H9 (cell line): ENCODE measurements at regions not wholly inside any gene's neighbourhood (a gene's known extent, or its start where the extent isn't known, plus 50 kb on each side); places are given as distances from the start of the nearest gene placed in this dataset.

Experiments used
- DNase-seq: peaks from one replicate; pipeline ENCODE4 v3.0.0-alpha.2; 2017
- H2AFZ ChIP-seq: one replicate; pipeline ENCODE4 v1.6.1; 2013; ENCODE audit warnings: mild to moderate bottlenecking, low read length, control low read depth, moderate library complexity
- H2AK5ac ChIP-seq: 2 replicates; pipeline ENCODE4 v1.6.1; 2013; ENCODE audit warnings: low read length, control low read depth, mixed read lengths; ENCODE audit not compliant: insufficient read length
- H2BK120ac ChIP-seq: one replicate; pipeline ENCODE4 v1.6.1; 2013; ENCODE audit warnings: low read depth, mild to moderate bottlenecking, low read length, control low read depth, inconsistent platforms; ENCODE audit not compliant: poor library complexity, severe bottlenecking
- H2BK12ac ChIP-seq: 2 replicates; pipeline ENCODE4 v1.6.1; 2013; ENCODE audit warnings: low read length, control low read depth, mixed read lengths, low read depth; ENCODE audit not compliant: insufficient read length
- H2BK15ac ChIP-seq: 2 replicates; pipeline ENCODE4 v1.6.1; 2013; ENCODE audit warnings: low read depth, low read length, control low read depth
- H2BK20ac ChIP-seq: one replicate; pipeline ENCODE4 v1.6.1; 2013; ENCODE audit warnings: low read depth, mild to moderate bottlenecking, low read length, control low read depth, inconsistent platforms; ENCODE audit not compliant: poor library complexity, severe bottlenecking
- H2BK5ac ChIP-seq: 2 replicates; pipeline ENCODE4 v1.6.1; 2013; ENCODE audit warnings: low read length, control low read depth, mixed read lengths; ENCODE audit not compliant: insufficient read length
- H3K14ac ChIP-seq: 2 replicates; pipeline ENCODE4 v1.6.1; 2013; ENCODE audit warnings: low read length, control low read depth; ENCODE audit not compliant: insufficient read depth
- H3K18ac ChIP-seq: 2 replicates; pipeline ENCODE4 v1.6.1; 2013; ENCODE audit warnings: low read depth, mild to moderate bottlenecking, mixed read lengths, low read length, control low read depth; ENCODE audit not compliant: insufficient read length
- H3K23ac ChIP-seq: 2 replicates; pipeline ENCODE4 v1.6.1; 2013; ENCODE audit warnings: low read length, control low read depth, mixed read lengths, low read depth; ENCODE audit not compliant: insufficient read length
- H3K23me2 ChIP-seq: 2 replicates; pipeline ENCODE4 v1.6.1; 2013; ENCODE audit warnings: low read depth, mild to moderate bottlenecking, mixed read lengths, low read length, control low read depth; ENCODE audit not compliant: insufficient read length, poor library complexity, severe bottlenecking
- H3K27ac ChIP-seq: 2 replicates; pipeline ENCODE4 v1.5.1; 2013; ENCODE audit warnings: low read length, control low read depth, mixed read lengths, low read depth; ENCODE audit not compliant: insufficient read length
- H3K27me3 ChIP-seq: 2 replicates; pipeline ENCODE4 v1.6.1; 2013; ENCODE audit warnings: low read length, control low read depth, inconsistent platforms; ENCODE audit not compliant: insufficient read depth
- H3K4ac ChIP-seq: 2 replicates; pipeline ENCODE4 v1.6.1; 2013; ENCODE audit warnings: low read depth, mild to moderate bottlenecking, control low read depth, inconsistent platforms, low read length, moderate library complexity
- H3K4me1 ChIP-seq: 2 replicates; pipeline ENCODE4 v1.6.1; 2013; ENCODE audit warnings: low read length, control low read depth, inconsistent platforms; ENCODE audit not compliant: insufficient read depth
- H3K4me2 ChIP-seq: 2 replicates; pipeline ENCODE4 v1.6.1; 2013; ENCODE audit warnings: low read length, control low read depth, mixed read lengths; ENCODE audit not compliant: insufficient read length, insufficient read depth
- H3K56ac ChIP-seq: 2 replicates; pipeline ENCODE4 v1.6.1; 2013; ENCODE audit warnings: low read depth, mild to moderate bottlenecking, mixed read lengths, low read length, control low read depth; ENCODE audit not compliant: insufficient read length
- H3K79me1 ChIP-seq: 2 replicates; pipeline ENCODE4 v1.6.1; 2013; ENCODE audit warnings: low read depth, mild to moderate bottlenecking, moderate library complexity, low read length, control low read depth, inconsistent platforms; ENCODE audit not compliant: insufficient read depth, poor library complexity, severe bottlenecking
- H3K79me2 ChIP-seq: 2 replicates; pipeline ENCODE4 v1.6.1; 2013; ENCODE audit warnings: low read length, control low read depth, inconsistent platforms; ENCODE audit not compliant: insufficient read depth
- H3K9ac ChIP-seq: 2 replicates; pipeline ENCODE4 v1.6.1; 2013; ENCODE audit warnings: low read length, control low read depth, mixed read lengths; ENCODE audit not compliant: insufficient read length; ENCODE audit errors: extremely low read depth
- H3K9me3 ChIP-seq: one replicate; pipeline ENCODE4 v1.6.1; 2013; ENCODE audit warnings: low read depth, low read length, inconsistent platforms; ENCODE audit not compliant: control insufficient read depth
- H3T11ph ChIP-seq: one replicate; pipeline ENCODE4 v1.6.1; 2013; ENCODE audit warnings: mild to moderate bottlenecking, low read length, control low read depth, inconsistent platforms
- H4K20me1 ChIP-seq: one replicate; pipeline ENCODE4 v1.6.1; 2013; ENCODE audit not compliant: control insufficient read depth, insufficient read length, insufficient read depth
- H4K5ac ChIP-seq: 2 replicates; pipeline ENCODE4 v1.6.1; 2013; ENCODE audit warnings: low read depth, mild to moderate bottlenecking, mixed read lengths, low read length, control low read depth; ENCODE audit not compliant: insufficient read length
- H4K8ac ChIP-seq: replicated peaks from 2 replicates; pipeline ENCODE4 v1.6.1; 2013; ENCODE audit warnings: low read length, control low read depth, mixed read lengths, low read depth; ENCODE audit not compliant: insufficient read length
- H4K91ac ChIP-seq: 2 replicates; pipeline ENCODE4 v1.6.1; 2013; ENCODE audit warnings: low read depth, mild to moderate bottlenecking, moderate library complexity, mixed read lengths, low read length, control low read depth; ENCODE audit not compliant: insufficient read length
- H3K27ac Mint-ChIP-seq, 3 experiments: 2 replicates in 2 of 3; 3 replicates in 1 of 3; pipeline ENCODE4 v1.8.0; 2020 to 2021; ENCODE audit warnings: mixed read lengths in 3 of 3, mild to moderate bottlenecking in 1 of 3, moderate library complexity in 1 of 3
- H3K27me3 Mint-ChIP-seq: 2 replicates; pipeline ENCODE4 v1.8.0; 2021; ENCODE audit warnings: low read depth, mild to moderate bottlenecking, moderate library complexity, mixed read lengths
- H3K36me3 Mint-ChIP-seq, 3 experiments: 2 replicates in 2 of 3; 3 replicates in 1 of 3; pipeline ENCODE4 v1.8.0; 2020 to 2021; ENCODE audit warnings: low read depth in 3 of 3, mixed read lengths in 3 of 3; ENCODE audit not compliant: insufficient read depth in 1 of 3
- H3K4me1 Mint-ChIP-seq, 2 experiments: 2 replicates each; pipeline ENCODE4 v1.8.0; 2020; ENCODE audit warnings: mixed read lengths in 2 of 2
- H3K4me3 Mint-ChIP-seq, 2 experiments: 2 replicates in 1 of 2; 3 replicates in 1 of 2; pipeline ENCODE4 v1.8.0; 2020 to 2021; ENCODE audit warnings: mild to moderate bottlenecking in 2 of 2, mixed read lengths in 2 of 2, moderate library complexity in 1 of 2
- H3K9me3 Mint-ChIP-seq, 2 experiments: 2 replicates in 1 of 2; 3 replicates in 1 of 2; pipeline ENCODE4 v1.8.0; 2020; ENCODE audit warnings: mild to moderate bottlenecking in 2 of 2, mixed read lengths in 2 of 2, moderate library complexity in 1 of 2
- TF ChIP-seq, protein P1 (sequence below): fragments of 200-600 bp; sonication (generic); conservative IDR thresholded peaks from 3 replicates; pipeline ENCODE4 v1.8.0; 2021; ENCODE audit warnings: antibody characterized with exemption, mild to moderate bottlenecking

GRCh38 chr18:59751186-59751585 is 54.0 kb upstream of the CCBE1 start:
- Histone ChIP-seq H3K9me3 (no peaks in the 10 kb centered on the region), H2AK5ac (no peak overlapping the region), H3K23me2 (no peaks in the 10 kb centered on the region), H2BK12ac (no peak overlapping the region), H3K18ac (no peak overlapping the region), H2BK120ac (no peak overlapping the region), H3T11ph (no peak overlapping the region), H3K9ac (no peak overlapping the region), H3K4me1 (no peaks in the 10 kb centered on the region), H3K79me1 (no peaks in the 10 kb centered on the region), H3K56ac (no peak overlapping the region), H3K27ac (no peak overlapping the region), H4K91ac (no peak overlapping the region), H3K27me3 (no peaks in the 10 kb centered on the region), H2BK20ac (no peak overlapping the region), H3K23ac (no peak overlapping the region), H3K14ac (no peak overlapping the region), H4K20me1 (no peaks in the 10 kb centered on the region), H4K8ac (no peak overlapping the region), H4K5ac (no peak overlapping the region), H2BK15ac (no peak overlapping the region), H3K4me2 (no peak overlapping the region), H3K79me2 (no peaks in the 10 kb centered on the region), H3K4ac (no peak overlapping the region), H2BK5ac (no peak overlapping the region), H2AFZ (no peak overlapping the region)
- no peak overlapping the region for H3K27ac Mint-ChIP-seq
- no peaks in the 10 kb centered on the region for H3K9me3 Mint-ChIP-seq
- peaks cover 0 to 3% of the 10 kb centered on the region in 2 experiments; a peak in 1 of 4 replicates for H3K4me1 Mint-ChIP-seq
- DNase-seq, result no peak
- H3K36me3 Mint-ChIP-seq, result no peaks in the 10 kb centered on the region
- H3K4me3 Mint-ChIP-seq, result no peak overlapping the region
- TF ChIP-seq, protein P1, sequence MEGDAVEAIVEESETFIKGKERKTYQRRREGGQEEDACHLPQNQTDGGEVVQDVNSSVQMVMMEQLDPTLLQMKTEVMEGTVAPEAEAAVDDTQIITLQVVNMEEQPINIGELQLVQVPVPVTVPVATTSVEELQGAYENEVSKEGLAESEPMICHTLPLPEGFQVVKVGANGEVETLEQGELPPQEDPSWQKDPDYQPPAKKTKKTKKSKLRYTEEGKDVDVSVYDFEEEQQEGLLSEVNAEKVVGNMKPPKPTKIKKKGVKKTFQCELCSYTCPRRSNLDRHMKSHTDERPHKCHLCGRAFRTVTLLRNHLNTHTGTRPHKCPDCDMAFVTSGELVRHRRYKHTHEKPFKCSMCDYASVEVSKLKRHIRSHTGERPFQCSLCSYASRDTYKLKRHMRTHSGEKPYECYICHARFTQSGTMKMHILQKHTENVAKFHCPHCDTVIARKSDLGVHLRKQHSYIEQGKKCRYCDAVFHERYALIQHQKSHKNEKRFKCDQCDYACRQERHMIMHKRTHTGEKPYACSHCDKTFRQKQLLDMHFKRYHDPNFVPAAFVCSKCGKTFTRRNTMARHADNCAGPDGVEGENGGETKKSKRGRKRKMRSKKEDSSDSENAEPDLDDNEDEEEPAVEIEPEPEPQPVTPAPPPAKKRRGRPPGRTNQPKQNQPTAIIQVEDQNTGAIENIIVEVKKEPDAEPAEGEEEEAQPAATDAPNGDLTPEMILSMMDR, result no peak
- H3K27me3 Mint-ChIP-seq, result no peaks in the 10 kb centered on the region; the same call in 1 of the 2 replicates
